Central memory CD8-positive, alpha-beta T cell (primary cell): ENCODE measurements at regions not wholly inside any gene's neighbourhood (a gene's known extent, or its start where the extent isn't known, plus 50 kb on each side); places are given as distances from the start of the nearest gene placed in this dataset.
"Not testable (repeated sequence)": the region's sequence is repeated elsewhere in the genome, so short reads cannot be mapped to it uniquely, and the experiment has no call there.

Source experiments
- ATAC-seq: fragments of 150-1000 bp; cut with Tn5 transposase; replicated peaks from 2 replicates; pipeline ENCODE4 v1.10.0; 2022; ENCODE audit warnings: mild to moderate bottlenecking, moderate FRiP score, moderate number of reproducible peaks; ENCODE audit not compliant: poor library complexity, severe bottlenecking; ENCODE audit errors: extremely low read depth
- DNase-seq, 2 donors: peaks; one replicate each; pipeline ENCODE4 v3.0.0; 2021; ENCODE audit warnings: low spot score in 2 of 2
- H3K27ac Mint-ChIP-seq: one replicate; pipeline ENCODE4 v1.8.0; 2022; ENCODE audit warnings: low read depth, mild to moderate bottlenecking, moderate library complexity, mixed read lengths
- H3K27me3 Mint-ChIP-seq: one replicate; pipeline ENCODE4 v1.8.0; 2022; ENCODE audit warnings: mixed read lengths
- H3K36me3 Mint-ChIP-seq: one replicate; pipeline ENCODE4 v1.8.0; 2022; ENCODE audit warnings: mild to moderate bottlenecking, moderate library complexity, mixed read lengths; ENCODE audit not compliant: insufficient read depth
- H3K4me1 Mint-ChIP-seq: one replicate; pipeline ENCODE4 v1.8.0; 2022; ENCODE audit warnings: mixed read lengths
- H3K4me3 Mint-ChIP-seq: one replicate; pipeline ENCODE4 v1.8.0; 2022; ENCODE audit warnings: mild to moderate bottlenecking, moderate library complexity, mixed read lengths
- H3K9me3 Mint-ChIP-seq: one replicate; pipeline ENCODE4 v1.8.0; 2022; ENCODE audit warnings: mixed read lengths

- no peak overlapping the region for H3K27ac Mint-ChIP-seq
- H3K9me3 Mint-ChIP-seq, result peaks cover 15% of the 10 kb centered on the region
- H3K4me3 Mint-ChIP-seq, result no peak overlapping the region
Observed at GRCh38 chr18:1849386-1849785, 721.9 kb downstream of the METTL4 start.

GRCh38 chr18:1857281-1857680, 714.0 kb downstream of the METTL4 start:
- H3K36me3 Mint-ChIP-seq, ATAC-seq, H3K27me3 Mint-ChIP-seq, H3K9me3 Mint-ChIP-seq, H3K4me1 Mint-ChIP-seq, H3K4me3 Mint-ChIP-seq, H3K27ac Mint-ChIP-seq, DNase-seq: not testable (repeated sequence)

More at GRCh38 chr18:1849386-1849785, 721.9 kb downstream of the METTL4 start:
- Mint-ChIP-seq H3K4me1 (no peaks in the 10 kb centered on the region), H3K36me3 (peaks cover 2% of the 10 kb centered on the region), H3K27me3 (no peaks in the 10 kb centered on the region)
- no peak for ATAC-seq
- DNase-seq, result no peak

- Mint-ChIP-seq H3K36me3 (no peaks in the 10 kb centered on the region), H3K27ac (no peak overlapping the region), H3K9me3 (no peaks in the 10 kb centered on the region), H3K27me3 (no peaks in the 10 kb centered on the region), H3K4me1 (no peaks in the 10 kb centered on the region), H3K4me3 (no peak overlapping the region)
- DNase-seq, result no peak
- ATAC-seq, result no peak
Observed at GRCh38 chr18:1861473-1861872, 709.8 kb downstream of the METTL4 start.

GRCh38 chr18:1865869-1866268, 705.4 kb downstream of the METTL4 start:
- H3K9me3 Mint-ChIP-seq, result no peaks in the 10 kb centered on the region
- no peaks in the 10 kb centered on the region for H3K4me1 Mint-ChIP-seq
- no peak overlapping the region for H3K4me3 Mint-ChIP-seq
- H3K27ac Mint-ChIP-seq, result no peak overlapping the region
- no peaks in the 10 kb centered on the region for H3K36me3 Mint-ChIP-seq
- ATAC-seq (no peak), DNase-seq (no peak)
- no peaks in the 10 kb centered on the region for H3K27me3 Mint-ChIP-seq

- ATAC-seq (no peak), DNase-seq (no peak)
- H3K27me3 Mint-ChIP-seq, result no peaks in the 10 kb centered on the region
- H3K4me1 Mint-ChIP-seq, result no peaks in the 10 kb centered on the region
- no peak overlapping the region for H3K4me3 Mint-ChIP-seq
- no peak overlapping the region for H3K27ac Mint-ChIP-seq
- no peaks in the 10 kb centered on the region for H3K36me3 Mint-ChIP-seq
- H3K9me3 Mint-ChIP-seq, result no peaks in the 10 kb centered on the region
Observed at GRCh38 chr18:1872274-1872673, 699.0 kb downstream of the METTL4 start.

GRCh38 chr18:1875219-1875618, 696.1 kb downstream of the METTL4 start:
- Mint-ChIP-seq H3K36me3 (no peaks in the 10 kb centered on the region), H3K27me3 (no peaks in the 10 kb centered on the region), H3K9me3 (peaks cover 7% of the 10 kb centered on the region), H3K27ac (no peak overlapping the region), H3K4me1 (no peaks in the 10 kb centered on the region), H3K4me3 (no peak overlapping the region)
- ATAC-seq (no peak), DNase-seq (no peak)

GRCh38 chr18:1884623-1885022, 686.7 kb downstream of the METTL4 start:
- ATAC-seq (no peak), DNase-seq (no peak)
- Mint-ChIP-seq H3K9me3 (peaks cover 16% of the 10 kb centered on the region), H3K4me3 (no peak overlapping the region), H3K4me1 (no peaks in the 10 kb centered on the region), H3K27ac (no peak overlapping the region), H3K27me3 (no peaks in the 10 kb centered on the region), H3K36me3 (no peaks in the 10 kb centered on the region)

- Mint-ChIP-seq H3K27me3 (no peaks in the 10 kb centered on the region), H3K9me3 (peaks cover 12% of the 10 kb centered on the region), H3K27ac (no peak overlapping the region), H3K4me3 (no peak overlapping the region), H3K4me1 (no peaks in the 10 kb centered on the region), H3K36me3 (no peaks in the 10 kb centered on the region)
- DNase-seq (no peak), ATAC-seq (no peak)
Observed at GRCh38 chr18:1891641-1892040, 679.7 kb downstream of the METTL4 start.

- Mint-ChIP-seq H3K9me3 (peaks cover 12% of the 10 kb centered on the region), H3K36me3 (no peaks in the 10 kb centered on the region), H3K27me3 (no peaks in the 10 kb centered on the region)
Observed at GRCh38 chr18:1892191-1892590, 679.1 kb downstream of the METTL4 start.

GRCh38 chr18:1895456-1896185, 675.7 kb downstream of the METTL4 start:
- ATAC-seq (no peak), DNase-seq (no peak)
- Mint-ChIP-seq H3K4me3 (no peak overlapping the region), H3K9me3 (peaks cover 6% of the 10 kb centered on the region), H3K27ac (no peak overlapping the region), H3K4me1 (no peaks in the 10 kb centered on the region), H3K36me3 (no peaks in the 10 kb centered on the region), H3K27me3 (no peaks in the 10 kb centered on the region)

More at GRCh38 chr18:1892191-1892590, 679.1 kb downstream of the METTL4 start:
- no peak for DNase-seq
- Mint-ChIP-seq H3K4me1 (no peaks in the 10 kb centered on the region), H3K4me3 (no peak overlapping the region), H3K27ac (no peak overlapping the region)
- ATAC-seq, result no peak

- Mint-ChIP-seq H3K4me1 (no peaks in the 10 kb centered on the region), H3K27me3 (no peaks in the 10 kb centered on the region), H3K4me3 (no peak overlapping the region), H3K27ac (no peak overlapping the region), H3K9me3 (peaks cover 13% of the 10 kb centered on the region), H3K36me3 (no peaks in the 10 kb centered on the region)
- ATAC-seq, result no peak
- DNase-seq, result no peak
Observed at GRCh38 chr18:1906421-1906820, 664.9 kb downstream of the METTL4 start.

GRCh38 chr18:1907470-1908206, 663.7 kb downstream of the METTL4 start:
- Mint-ChIP-seq H3K4me1 (no peaks in the 10 kb centered on the region), H3K27me3 (no peaks in the 10 kb centered on the region), H3K36me3 (no peaks in the 10 kb centered on the region), H3K27ac (no peak overlapping the region), H3K9me3 (peaks cover 13% of the 10 kb centered on the region), H3K4me3 (no peak overlapping the region)
- ATAC-seq (no peak), DNase-seq (no peak)

- no peaks in the 10 kb centered on the region for H3K36me3 Mint-ChIP-seq
- no peak for ATAC-seq
- H3K27me3 Mint-ChIP-seq, result no peaks in the 10 kb centered on the region
- H3K9me3 Mint-ChIP-seq, result peaks cover 31% of the 10 kb centered on the region
- DNase-seq, result no peak
- no peak overlapping the region for H3K4me3 Mint-ChIP-seq
- H3K27ac Mint-ChIP-seq, result no peak overlapping the region
- no peaks in the 10 kb centered on the region for H3K4me1 Mint-ChIP-seq
Observed at GRCh38 chr18:1914489-1914888, 656.8 kb downstream of the METTL4 start.
